GM12873 (cell line): ENCODE measurements at regions not wholly inside any gene's neighbourhood (a gene's known extent, or its start where the extent isn't known, plus 50 kb on each side); places are given as distances from the start of the nearest gene placed in this dataset.

ENCODE experiments used
- CTCF ChIP-seq: IDR thresholded peaks from 2 replicates; pipeline ENCODE4 v1.5.1; 2012; ENCODE audit warnings: low read depth, mild to moderate bottlenecking, moderate library complexity, low read length, control low read depth; ENCODE audit not compliant: insufficient read depth; ENCODE audit errors: missing control alignments

DNA sequence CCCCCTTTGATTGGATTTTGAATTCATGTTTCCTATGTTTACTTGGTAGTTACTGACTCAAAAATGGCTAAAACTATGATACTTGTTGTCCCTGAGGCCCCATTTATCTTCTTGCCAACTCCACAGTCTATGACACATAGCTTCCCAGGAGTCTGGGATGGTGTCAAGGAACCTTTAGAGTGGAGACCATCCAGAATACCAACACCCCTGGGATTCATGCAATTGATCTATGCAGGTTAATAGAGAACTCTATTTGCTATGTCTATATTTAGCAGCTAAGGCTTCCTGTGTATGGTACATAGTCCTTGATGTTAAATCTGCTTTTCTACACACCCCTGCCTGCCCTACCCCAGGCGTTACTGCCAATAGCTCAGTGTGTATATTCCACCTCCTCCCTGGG is 218.5 kb upstream of the HDAC4 start:
- no peak for TF ChIP-seq CTCF

- TF ChIP-seq CTCF: no peak
Observed at GRCh38 chr2:239616729-239617128, 215.9 kb upstream of the HDAC4 start.

- TF ChIP-seq CTCF: no peak
Observed at GRCh38 chr2:239612133-239612532, 211.3 kb upstream of the HDAC4 start.

DNA sequence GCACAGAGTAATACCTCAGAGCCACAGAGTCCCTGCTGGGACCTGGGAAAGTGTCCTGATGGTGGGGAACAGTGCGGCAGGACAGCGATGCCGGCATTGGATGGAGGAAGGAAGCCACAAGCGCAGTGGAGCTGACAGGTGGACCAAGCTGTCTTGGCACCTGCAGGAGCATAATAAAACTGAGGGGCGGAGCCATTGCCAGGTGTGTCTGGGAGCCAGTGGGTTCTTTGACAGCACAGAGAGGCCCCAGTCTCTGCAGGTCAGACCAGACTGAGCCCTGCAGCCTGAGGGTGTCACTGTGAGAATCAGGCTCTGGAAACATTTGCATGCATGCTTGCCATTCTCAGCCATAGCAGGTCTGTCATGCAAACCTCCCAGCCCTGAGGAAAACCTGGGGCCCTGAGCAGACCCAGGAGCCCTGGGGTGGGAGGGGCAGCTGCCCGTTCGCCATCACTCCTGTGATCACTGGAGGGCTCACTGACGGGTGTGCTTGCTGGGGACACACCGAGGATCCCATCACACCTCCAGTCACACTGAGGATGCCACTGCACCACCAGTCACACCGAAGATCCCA is 210.5 kb upstream of the HDAC4 start:
- TF ChIP-seq CTCF: no peak

GRCh38 chr2:239610457-239611221 is 209.8 kb upstream of the HDAC4 start:
- no peak for TF ChIP-seq CTCF

DNA sequence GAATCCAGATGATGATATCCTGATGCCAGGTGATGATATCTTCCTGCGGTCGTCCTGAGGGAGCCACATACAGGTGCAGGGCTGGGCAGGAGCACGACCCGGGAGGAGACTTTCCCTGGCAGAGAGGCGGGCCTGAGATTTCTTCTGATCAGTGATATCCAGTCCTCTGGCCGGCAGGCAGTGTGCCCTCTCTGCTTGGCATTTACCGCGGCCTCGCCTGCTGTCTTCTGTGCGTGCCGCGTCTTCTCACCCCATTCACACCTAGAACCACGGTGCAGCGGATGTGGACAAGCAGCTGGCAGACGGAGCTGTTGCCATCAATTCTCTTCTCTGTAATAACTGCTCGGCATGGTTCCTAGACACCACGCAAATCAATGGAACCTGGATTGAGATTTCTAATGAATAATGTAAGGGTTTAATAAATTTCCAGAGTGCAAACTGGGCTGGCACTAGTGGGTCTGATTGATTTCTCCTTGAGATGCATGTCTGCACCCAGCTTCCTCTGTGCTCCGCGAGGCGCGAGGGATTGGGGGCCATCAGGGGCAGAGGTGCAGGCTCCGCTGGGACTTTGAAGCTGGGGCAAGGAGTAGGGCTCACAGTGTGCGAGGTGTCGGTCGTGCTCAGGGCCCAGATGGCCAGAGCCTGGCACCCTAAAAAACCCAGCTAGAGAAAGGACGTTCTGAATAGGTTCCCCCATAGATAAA is 208.9 kb upstream of the HDAC4 start:
- TF ChIP-seq CTCF: no peak

- TF ChIP-seq CTCF: no peak
Observed at GRCh38 chr2:239609162-239609561, 208.3 kb upstream of the HDAC4 start.
